HFFc6 (cell line): ENCODE measurements at regions not wholly inside any gene's neighbourhood (a gene's known extent, or its start where the extent isn't known, plus 50 kb on each side); places are given as distances from the start of the nearest gene placed in this dataset.

Experiments
- DNase-seq: peaks from one replicate; pipeline ENCODE4 v3.0.0-alpha.2; 2018
- H3K27ac Mint-ChIP-seq: 2 replicates; pipeline ENCODE4 v1.8.0; 2020; ENCODE audit warnings: mild to moderate bottlenecking, mixed read lengths
- H3K27me3 Mint-ChIP-seq: 2 replicates; pipeline ENCODE4 v1.8.0; 2021; ENCODE audit warnings: mild to moderate bottlenecking, moderate library complexity, mixed read lengths; ENCODE audit not compliant: insufficient read depth
- H3K36me3 Mint-ChIP-seq: 2 replicates; pipeline ENCODE4 v1.8.0; 2021; ENCODE audit warnings: low read depth, mixed read lengths
- H3K4me1 Mint-ChIP-seq: 2 replicates; pipeline ENCODE4 v1.8.0; 2020; ENCODE audit warnings: low read depth, mixed read lengths
- H3K4me3 Mint-ChIP-seq: 2 replicates; pipeline ENCODE4 v1.8.0; 2020; ENCODE audit warnings: mild to moderate bottlenecking, moderate library complexity, mixed read lengths
- H3K9me3 Mint-ChIP-seq: 2 replicates; pipeline ENCODE4 v1.8.0; 2020; ENCODE audit warnings: mild to moderate bottlenecking, mixed read lengths
- CTCF ChIP-seq: fragments of 200-600 bp; sonication (generic); IDR thresholded peaks from 2 replicates; pipeline ENCODE4 v1.5.0; 2021; ENCODE audit warnings: antibody characterized with exemption, mild to moderate bottlenecking

GRCh38 chr2:192313773-192314172 lies 119.0 kb upstream of the TMEFF2 start:
- Mint-ChIP-seq H3K27ac (no peak overlapping the region), H3K4me1 (no peaks in the 10 kb centered on the region), H3K9me3 (no peaks in the 10 kb centered on the region), H3K36me3 (no peaks in the 10 kb centered on the region), H3K27me3 (no peaks in the 10 kb centered on the region; the same call in 1 of the 2 replicates), H3K4me3 (no peak overlapping the region)
- no peak for TF ChIP-seq CTCF
- DNase-seq: no peak

- TF ChIP-seq CTCF: no peak
- Mint-ChIP-seq H3K27me3 (no peaks in the 10 kb centered on the region; the same call in 1 of the 2 replicates), H3K27ac (no peak overlapping the region), H3K4me1 (no peaks in the 10 kb centered on the region), H3K9me3 (no peaks in the 10 kb centered on the region), H3K4me3 (no peak overlapping the region), H3K36me3 (no peaks in the 10 kb centered on the region)
- no peak for DNase-seq
These were observed 117.1 kb upstream of the TMEFF2 start for GRCh38 chr2:192311701-192312460.

- H3K9me3 Mint-ChIP-seq: no peaks in the 10 kb centered on the region
- DNase-seq: no peak
- H3K4me3 Mint-ChIP-seq: no peak overlapping the region
- TF ChIP-seq CTCF: no peak
- no peaks in the 10 kb centered on the region for H3K4me1 Mint-ChIP-seq
- H3K27ac Mint-ChIP-seq: no peak overlapping the region
- H3K27me3 Mint-ChIP-seq: no peaks in the 10 kb centered on the region
- no peaks in the 10 kb centered on the region for H3K36me3 Mint-ChIP-seq
These were observed 112.8 kb upstream of the TMEFF2 start for GRCh38 chr2:192307530-192307929.

GRCh38 chr2:192298664-192299063 lies 103.9 kb upstream of the TMEFF2 start:
- DNase-seq: no peak
- no peaks in the 10 kb centered on the region for H3K27me3 Mint-ChIP-seq
- no peaks in the 10 kb centered on the region for H3K9me3 Mint-ChIP-seq
- H3K4me1 Mint-ChIP-seq: no peaks in the 10 kb centered on the region
- TF ChIP-seq CTCF: no peak
- H3K27ac Mint-ChIP-seq: no peak overlapping the region
- H3K4me3 Mint-ChIP-seq: no peak overlapping the region
- H3K36me3 Mint-ChIP-seq: no peaks in the 10 kb centered on the region

GRCh38 chr2:192292478-192292877 lies 97.7 kb upstream of the TMEFF2 start:
- TF ChIP-seq CTCF: no peak
- Mint-ChIP-seq H3K9me3 (no peaks in the 10 kb centered on the region), H3K4me1 (no peaks in the 10 kb centered on the region), H3K4me3 (no peak overlapping the region), H3K27ac (no peak overlapping the region), H3K36me3 (no peaks in the 10 kb centered on the region), H3K27me3 (no peaks in the 10 kb centered on the region)
- no peak for DNase-seq
